Fibroblast of skin of left biceps (primary cell): ENCODE measurements at regions not wholly inside any gene's neighbourhood (a gene's known extent, or its start where the extent isn't known, plus 50 kb on each side); places are given as distances from the start of the nearest gene placed in this dataset.
"Not testable (repeated sequence)": the region's sequence is repeated elsewhere in the genome, so short reads cannot be mapped to it uniquely, and the experiment has no call there.

ENCODE experiments used
- DNase-seq, 2 experiments: peaks; one replicate each; pipeline ENCODE4 v3.0.0-alpha.2; 2013; ENCODE audit warnings: low read depth in 2 of 2

DNA sequence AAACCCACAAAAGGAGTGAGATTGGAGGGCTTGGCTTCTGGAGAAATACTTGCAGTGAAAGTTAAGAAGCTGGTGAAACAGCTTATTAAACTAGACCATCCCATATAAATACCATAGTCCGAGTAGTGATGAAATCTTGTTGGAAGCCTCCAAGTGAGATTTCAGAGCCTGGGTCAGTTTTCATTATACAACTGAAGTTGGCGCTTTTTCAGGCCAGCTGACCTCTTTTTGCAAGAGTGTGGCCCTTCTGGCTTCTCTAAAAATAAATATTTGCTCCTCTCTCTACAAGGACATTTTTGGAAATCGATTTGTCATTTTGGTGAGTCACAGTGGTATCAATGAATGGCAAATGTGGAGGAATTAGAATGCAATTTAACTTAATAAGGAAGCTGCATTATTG, 51.2 kb upstream of the THRB start:
- no peak for DNase-seq

DNA sequence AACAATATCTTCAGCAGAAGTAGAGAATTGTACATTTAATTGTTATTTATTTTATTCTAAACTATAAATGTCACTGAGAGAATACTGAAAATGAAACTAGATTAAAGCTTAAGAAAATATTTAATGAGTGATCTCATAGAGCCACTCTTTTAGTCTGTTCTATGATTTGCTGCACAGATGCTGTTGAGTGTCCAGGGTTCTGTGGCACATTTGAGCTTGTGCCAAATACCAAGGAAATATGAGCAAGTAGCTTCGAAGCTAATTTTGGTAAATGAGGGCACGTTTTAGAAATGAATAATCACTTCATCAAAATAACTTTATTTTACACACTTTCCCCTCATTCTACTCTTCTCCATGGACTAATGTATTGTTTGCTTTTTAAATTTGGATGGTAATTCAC, 53.6 kb upstream of the THRB start:
- no peak for DNase-seq

DNA sequence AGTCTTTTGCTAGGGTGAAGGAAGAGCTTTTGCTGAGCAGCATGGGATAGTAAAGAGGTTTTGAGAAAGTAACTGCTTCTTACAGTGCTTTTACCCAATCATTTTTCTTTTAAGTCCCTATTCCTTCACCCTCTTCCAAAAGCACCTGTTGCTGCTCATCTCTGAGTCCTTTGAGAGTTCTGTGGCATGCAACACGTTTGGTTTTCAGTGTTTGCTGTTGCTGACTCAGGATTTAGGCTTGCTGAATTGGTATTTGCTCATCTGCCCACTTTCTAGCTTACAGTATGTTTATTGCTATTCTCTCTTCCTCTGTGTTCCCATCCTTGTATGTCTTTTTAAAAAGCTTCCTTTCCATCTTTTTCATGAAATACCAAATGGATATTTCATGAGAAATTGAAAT, 55.9 kb upstream of the THRB start:
- no peak for DNase-seq

DNA sequence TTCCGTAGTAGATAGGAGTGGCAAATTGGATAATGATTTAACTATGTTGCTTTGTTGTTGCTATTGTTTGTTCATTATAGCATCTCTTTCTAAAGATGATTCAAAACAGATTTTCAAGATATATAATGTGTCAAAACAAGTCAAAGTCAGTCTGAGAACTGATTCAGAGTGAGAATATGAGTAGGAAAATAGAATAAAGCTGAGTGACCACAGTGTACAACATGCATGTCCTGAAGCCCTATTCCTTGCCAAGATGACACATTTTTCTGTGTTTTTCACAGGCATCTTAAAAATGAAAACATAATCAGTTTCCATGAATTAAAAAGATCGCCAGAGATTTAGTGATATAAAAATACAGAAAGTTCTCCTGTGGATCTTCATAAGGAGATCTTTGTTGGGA, 57.0 kb upstream of the THRB start:
- no peak for DNase-seq

GRCh38 chr3:24562895-24563294, 68.2 kb upstream of the THRB start:
- DNase-seq, result no peak

DNA sequence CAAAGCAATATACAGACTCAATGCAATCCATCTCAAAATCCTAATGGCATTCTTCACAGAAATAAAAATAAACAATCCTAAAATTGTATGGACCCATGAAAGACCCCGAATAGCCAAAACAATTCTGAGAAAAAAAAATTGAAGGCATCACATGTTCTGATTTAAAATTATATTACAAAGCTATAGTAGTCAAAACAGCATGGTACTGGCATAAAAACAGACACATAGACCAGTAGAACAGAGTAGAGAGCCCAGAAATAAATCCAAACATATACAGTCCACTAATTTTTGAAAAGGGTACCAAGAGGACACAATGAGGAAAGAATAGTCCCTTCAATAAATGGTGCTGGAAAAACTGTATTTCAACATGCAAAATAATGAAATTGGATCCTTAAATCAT, 70.4 kb upstream of the THRB start:
- DNase-seq, result no peak

- DNase-seq, result no peak
Measured at GRCh38 chr3:24565656-24566055, 71.0 kb upstream of the THRB start.

GRCh38 chr3:24566927-24567326, 72.3 kb upstream of the THRB start:
- DNase-seq, result no peak

- not testable (repeated sequence) for DNase-seq
Measured at GRCh38 chr3:24572409-24572808, 77.8 kb upstream of the THRB start.

GRCh38 chr3:24573576-24573975, 78.9 kb upstream of the THRB start:
- no peak for DNase-seq

GRCh38 chr3:24578324-24578723, 83.7 kb upstream of the THRB start:
- DNase-seq, result no peak

GRCh38 chr3:24578951-24579421, 84.3 kb upstream of the THRB start:
- DNase-seq, result no peak

- no peak for DNase-seq
Measured at GRCh38 chr3:24582431-24583403, 88.1 kb upstream of the THRB start.

GRCh38 chr3:24586920-24587319, 92.3 kb upstream of the THRB start:
- no peak for DNase-seq

- DNase-seq, result no peak
Measured at GRCh38 chr3:24588629-24589512, 94.2 kb upstream of the THRB start.

GRCh38 chr3:24589513-24589851, 94.8 kb upstream of the THRB start:
- no peak for DNase-seq

DNA sequence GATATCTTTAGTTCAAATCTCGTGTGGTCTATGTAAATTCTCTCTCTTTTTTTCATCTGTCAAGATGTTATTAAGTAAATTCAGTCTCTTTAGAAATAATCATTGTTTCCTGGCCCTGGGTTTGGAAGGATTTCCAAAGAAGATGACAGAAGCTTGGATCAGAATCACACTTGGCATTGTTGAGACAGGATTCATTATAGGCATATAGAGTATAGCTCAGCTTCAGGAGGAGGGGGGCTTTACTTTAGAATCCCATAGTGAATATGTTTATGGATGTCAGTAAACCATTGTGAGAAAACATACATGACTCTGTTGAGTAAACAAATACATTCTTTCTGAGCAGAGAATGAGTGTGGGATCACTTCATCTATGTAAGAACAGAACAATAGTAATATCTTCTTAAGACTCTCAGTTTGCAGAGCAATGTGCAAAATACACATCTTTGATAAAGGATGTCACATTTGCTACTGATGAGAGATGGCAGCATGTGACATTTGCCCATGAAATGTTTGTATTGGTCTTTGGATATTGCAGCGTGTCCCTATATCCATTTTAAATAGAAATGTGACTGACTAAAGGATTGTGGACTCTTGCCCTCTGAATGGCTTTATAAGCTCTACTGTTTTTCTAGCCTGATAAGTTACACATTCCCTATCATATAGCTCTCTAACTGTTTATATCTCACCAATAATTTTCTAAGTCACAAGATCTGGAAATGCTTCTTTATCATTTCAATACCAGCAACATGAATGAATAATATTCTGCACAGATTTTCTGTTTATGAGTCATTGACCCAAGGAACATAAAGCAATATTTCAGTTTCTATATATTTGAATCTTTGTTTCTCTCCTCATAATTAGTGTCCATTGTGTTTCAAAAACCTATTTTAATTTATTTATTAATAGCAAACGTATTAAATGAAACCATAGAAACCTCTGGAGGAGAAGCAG, 95.6 kb upstream of the THRB start:
- no peak for DNase-seq

DNA sequence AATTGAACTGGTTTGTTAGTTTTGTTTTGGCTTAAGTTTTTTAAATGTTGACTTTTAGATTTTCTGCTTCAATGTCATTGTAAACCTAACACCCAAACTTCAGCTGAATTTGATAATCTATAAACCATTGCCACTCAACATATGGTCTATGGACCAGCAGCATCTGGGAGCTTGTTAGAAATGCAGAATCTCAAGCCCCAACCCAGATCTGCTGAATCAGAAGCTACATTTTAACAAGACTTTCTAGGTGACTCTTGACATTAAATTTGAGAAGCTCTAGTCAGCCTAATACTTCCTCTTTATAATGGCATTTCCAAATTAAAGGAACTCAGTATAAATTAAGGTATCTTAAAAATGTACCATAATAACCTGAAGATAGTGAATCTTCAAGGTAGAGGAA, 96.5 kb upstream of the THRB start:
- no peak for DNase-seq

- no peak for DNase-seq
Measured at GRCh38 chr3:24591661-24592555, 97.3 kb upstream of the THRB start.

GRCh38 chr3:24594161-24594560, 99.5 kb upstream of the THRB start:
- no peak for DNase-seq

- no peak for DNase-seq
Measured at GRCh38 chr3:24595796-24596195, 101.1 kb upstream of the THRB start.
